Mammary epithelial cell (primary cell): ENCODE measurements at regions not wholly inside any gene's neighbourhood (a gene's known extent, or its start where the extent isn't known, plus 50 kb on each side); places are given as distances from the start of the nearest gene placed in this dataset.
"Not testable (repeated sequence)": the region's sequence is repeated elsewhere in the genome, so short reads cannot be mapped to it uniquely, and the experiment has no call there.

ENCODE experiments used
- CTCF ChIP-seq, 2 donors: IDR thresholded peaks in 1 of 2; conservative IDR thresholded peaks in 1 of 2; 2 replicates each; pipeline ENCODE4 v1.5.1; 2011 to 2012; ENCODE audit warnings: inconsistent platforms in 2 of 2, low read length in 2 of 2, mild to moderate bottlenecking in 2 of 2, control low read depth in 1 of 2, low read depth in 1 of 2; ENCODE audit not compliant: insufficient read depth in 1 of 2; ENCODE audit errors: extremely low read depth in 1 of 2
- EZH2 ChIP-seq: IDR thresholded peaks from 2 replicates; pipeline ENCODE4 v1.6.1; 2012; ENCODE audit warnings: low read length, inconsistent platforms, borderline replicate concordance

GRCh38 chr6:102169802-102170201 is 776.3 kb downstream of the GRIK2 start:
- not testable (repeated sequence) for TF ChIP-seq CTCF (conservative IDR thresholded peaks at IDR 0.05 in 1 of 2, IDR thresholded peaks at IDR 0.05 in 1 of 2; ENCODE audit: extremely low read depth in 1 of 2, insufficient read depth in 1 of 2, low read depth in 1 of 2, low read length in 2 of 2); EZH2
